OCI-LY3 (cell line): ENCODE measurements at regions not wholly inside any gene's neighbourhood (a gene's known extent, or its start where the extent isn't known, plus 50 kb on each side); places are given as distances from the start of the nearest gene placed in this dataset.

ENCODE experiments used
- H2AFZ ChIP-seq: fragments of 200-600, 300-600 bp; shearing (Covaris generic); 2 replicates; pipeline ENCODE4 v1.6.0; 2014; ENCODE audit warnings: antibody characterized with exemption, low read depth, low read length
- H3K27ac ChIP-seq: fragments of 200-600, 300-600 bp; sonication (generic); 2 replicates; pipeline ENCODE4 v1.5.1; 2014; ENCODE audit warnings: mild to moderate bottlenecking, low read length, moderate library complexity, mixed read lengths
- H3K27me3 ChIP-seq: fragments of 200-600, 300-600 bp; sonication (generic); 2 replicates; pipeline ENCODE4 v1.6.1; 2014; ENCODE audit warnings: low read depth, low read length, mixed read lengths
- H3K36me3 ChIP-seq: fragments of 200-600, 300-600 bp; sonication (generic); replicated peaks from 2 replicates; pipeline ENCODE3; 2014; ENCODE audit warnings: low read depth, low read length, mixed read lengths
- H3K4me1 ChIP-seq: fragments of 300-600, 200-600 bp; sonication (generic); 2 replicates; pipeline ENCODE4 v1.6.1; 2014; ENCODE audit warnings: low read length, mixed read lengths
- H3K4me2 ChIP-seq: fragments of 200-600, 300-600 bp; sonication (generic); 2 replicates; pipeline ENCODE4 v1.6.1; 2014; ENCODE audit warnings: low read length, mixed read lengths
- H3K4me3 ChIP-seq: fragments of 300-600, 200-600 bp; sonication (generic); 2 replicates; pipeline ENCODE4 v1.5.1; 2014; ENCODE audit warnings: antibody characterized with exemption, mild to moderate bottlenecking, low read length, moderate library complexity
- H3K79me2 ChIP-seq: fragments of 300-600, 200-600 bp; shearing (Covaris generic); 2 replicates; pipeline ENCODE4 v1.6.1; 2014; ENCODE audit warnings: mild to moderate bottlenecking, low read length, mixed read lengths
- H3K9ac ChIP-seq: fragments of 300-600, 200-600 bp; shearing (Covaris generic); 2 replicates; pipeline ENCODE4 v1.6.0; 2014; ENCODE audit warnings: mild to moderate bottlenecking, low read length, moderate library complexity
- H3K9me3 ChIP-seq: fragments of 200-600, 300-600 bp; shearing (Covaris generic); 2 replicates; pipeline ENCODE4 v1.6.1; 2014; ENCODE audit warnings: low read length, mixed read lengths; ENCODE audit not compliant: insufficient read depth
- H4K20me1 ChIP-seq: fragments of 200-600, 300-600 bp; sonication (generic); 2 replicates; pipeline ENCODE4 v1.6.1; 2016; ENCODE audit warnings: low read length, mixed read lengths; ENCODE audit not compliant: insufficient read depth
- EZH2phosphoT487 ChIP-seq: fragments of 200-600 bp; shearing (Covaris generic); IDR thresholded peaks from 2 replicates; pipeline ENCODE4 v1.6.1; 2018; ENCODE audit warnings: antibody characterized with exemption, mixed run types, low read depth
- TF ChIP-seq, protein P1 (sequence below): fragments of 200-600, 300-600 bp; sonication (generic); IDR thresholded peaks from 2 replicates; pipeline ENCODE4 v1.5.1; 2014; ENCODE audit warnings: antibody characterized with exemption, low read length, low read depth

- H3K27ac ChIP-seq: no peak overlapping the region
- TF ChIP-seq, protein P1, sequence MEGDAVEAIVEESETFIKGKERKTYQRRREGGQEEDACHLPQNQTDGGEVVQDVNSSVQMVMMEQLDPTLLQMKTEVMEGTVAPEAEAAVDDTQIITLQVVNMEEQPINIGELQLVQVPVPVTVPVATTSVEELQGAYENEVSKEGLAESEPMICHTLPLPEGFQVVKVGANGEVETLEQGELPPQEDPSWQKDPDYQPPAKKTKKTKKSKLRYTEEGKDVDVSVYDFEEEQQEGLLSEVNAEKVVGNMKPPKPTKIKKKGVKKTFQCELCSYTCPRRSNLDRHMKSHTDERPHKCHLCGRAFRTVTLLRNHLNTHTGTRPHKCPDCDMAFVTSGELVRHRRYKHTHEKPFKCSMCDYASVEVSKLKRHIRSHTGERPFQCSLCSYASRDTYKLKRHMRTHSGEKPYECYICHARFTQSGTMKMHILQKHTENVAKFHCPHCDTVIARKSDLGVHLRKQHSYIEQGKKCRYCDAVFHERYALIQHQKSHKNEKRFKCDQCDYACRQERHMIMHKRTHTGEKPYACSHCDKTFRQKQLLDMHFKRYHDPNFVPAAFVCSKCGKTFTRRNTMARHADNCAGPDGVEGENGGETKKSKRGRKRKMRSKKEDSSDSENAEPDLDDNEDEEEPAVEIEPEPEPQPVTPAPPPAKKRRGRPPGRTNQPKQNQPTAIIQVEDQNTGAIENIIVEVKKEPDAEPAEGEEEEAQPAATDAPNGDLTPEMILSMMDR: no peak
- no peak for TF ChIP-seq EZH2phosphoT487
- peaks cover 25% of the 10 kb centered on the region for H3K27me3 ChIP-seq
- no peaks in the 10 kb centered on the region for H3K9me3 ChIP-seq
- H3K4me2 ChIP-seq: no peak overlapping the region
- H4K20me1 ChIP-seq: no peaks in the 10 kb centered on the region
- H3K4me1 ChIP-seq: no peaks in the 10 kb centered on the region
- no peaks in the 10 kb centered on the region for H3K79me2 ChIP-seq
- no peak overlapping the region for H3K4me3 ChIP-seq
- no peak overlapping the region for H2AFZ ChIP-seq
- no peaks in the 10 kb centered on the region for H3K36me3 ChIP-seq
- H3K9ac ChIP-seq: no peak overlapping the region
Observed at GRCh38 chr17:79470754-79471153, 140.1 kb downstream of the RBFOX3 start.

DNA sequence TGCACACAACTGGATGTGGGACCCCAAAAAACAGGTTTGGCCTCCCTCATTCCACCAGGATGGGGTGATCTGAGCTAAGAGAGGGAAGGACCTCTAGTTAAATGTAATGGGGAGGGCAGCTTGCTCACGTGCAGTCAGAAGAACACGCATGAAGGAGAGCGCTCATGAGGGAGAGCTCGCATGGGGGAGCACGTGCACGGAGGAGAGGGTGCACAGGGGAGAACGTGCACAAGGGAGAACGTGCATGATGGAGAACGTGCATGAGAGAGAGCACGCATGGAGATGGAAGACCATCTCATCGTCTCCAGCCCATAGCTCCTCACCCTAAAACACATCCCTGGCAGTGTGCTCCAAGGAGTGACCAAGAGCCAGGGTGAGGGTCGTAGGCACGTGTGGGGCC is 141.2 kb downstream of the RBFOX3 start:
- no peak for TF ChIP-seq EZH2phosphoT487
- TF ChIP-seq, protein P1: no peak
- H3K27ac ChIP-seq: no peak overlapping the region
- no peak overlapping the region for H2AFZ ChIP-seq
- H3K27me3 ChIP-seq: peaks cover 25% of the 10 kb centered on the region
- H3K4me2 ChIP-seq: no peak overlapping the region
- H3K9ac ChIP-seq: no peak overlapping the region
- no peaks in the 10 kb centered on the region for H3K4me1 ChIP-seq
- no peak overlapping the region for H3K4me3 ChIP-seq
- no peaks in the 10 kb centered on the region for H3K9me3 ChIP-seq
- H3K79me2 ChIP-seq: no peaks in the 10 kb centered on the region
- H3K36me3 ChIP-seq: no peaks in the 10 kb centered on the region
- no peaks in the 10 kb centered on the region for H4K20me1 ChIP-seq

- H3K79me2 ChIP-seq: no peaks in the 10 kb centered on the region
- H3K9me3 ChIP-seq: no peaks in the 10 kb centered on the region
- H3K36me3 ChIP-seq: no peaks in the 10 kb centered on the region
- H3K27ac ChIP-seq: no peak overlapping the region
- H3K4me3 ChIP-seq: no peak overlapping the region
- no peak overlapping the region for H3K9ac ChIP-seq
- H3K4me1 ChIP-seq: no peaks in the 10 kb centered on the region
- no peak overlapping the region for H2AFZ ChIP-seq
- no peak for TF ChIP-seq EZH2phosphoT487
- TF ChIP-seq, protein P1: no peak
- no peaks in the 10 kb centered on the region for H4K20me1 ChIP-seq
- no peak overlapping the region for H3K4me2 ChIP-seq
- H3K27me3 ChIP-seq: peaks cover 14% of the 10 kb centered on the region
Observed at GRCh38 chr17:79468183-79468944, 142.5 kb downstream of the RBFOX3 start.

GRCh38 chr17:79466562-79467350 is 144.1 kb downstream of the RBFOX3 start:
- Histone ChIP-seq H3K4me2 (no peak overlapping the region), H3K36me3 (no peaks in the 10 kb centered on the region), H3K27ac (no peak overlapping the region), H3K9ac (no peak overlapping the region), H3K27me3 (0 out of 2 replicates have a peak, but pooled peaks cover under 1% of the 10 kb centered on the region), H4K20me1 (no peaks in the 10 kb centered on the region), H3K4me1 (no peaks in the 10 kb centered on the region), H3K4me3 (no peak overlapping the region), H3K79me2 (no peaks in the 10 kb centered on the region), H3K9me3 (no peaks in the 10 kb centered on the region), H2AFZ (no peak overlapping the region)
- TF ChIP-seq EZH2phosphoT487: no peak
- TF ChIP-seq, protein P1: no peak
